Sigmoid colon (tissue), 4 donors: ENCODE measurements at regions not wholly inside any gene's neighbourhood (a gene's known extent, or its start where the extent isn't known, plus 50 kb on each side); places are given as distances from the start of the nearest gene placed in this dataset.

Experiments
- POLR2A ChIP-seq, 2 donors: fragments of 450-650 bp; IDR thresholded peaks; one replicate each; pipeline ENCODE4 v1.6.1; 2016; ENCODE audit warnings: antibody characterized with exemption in 2 of 2, mild to moderate bottlenecking in 2 of 2, moderate library complexity in 2 of 2
- POLR2AphosphoS5 ChIP-seq, 4 donors: sonication (generic); formaldehyde crosslinking; IDR thresholded peaks; one replicate each; pipeline ENCODE4 v1.6.1; 2017; ENCODE audit warnings: antibody characterized with exemption in 4 of 4
- TF ChIP-seq, protein P1 (sequence below), 4 experiments: fragments of 450-650 bp in 3 of 4; fragments of 200-600 bp in 1 of 4; IDR thresholded peaks; one replicate each; pipeline ENCODE4 v1.5.1; 2016 to 2019; ENCODE audit warnings: antibody characterized with exemption in 4 of 4, mild to moderate bottlenecking in 3 of 4, moderate library complexity in 2 of 4

DNA sequence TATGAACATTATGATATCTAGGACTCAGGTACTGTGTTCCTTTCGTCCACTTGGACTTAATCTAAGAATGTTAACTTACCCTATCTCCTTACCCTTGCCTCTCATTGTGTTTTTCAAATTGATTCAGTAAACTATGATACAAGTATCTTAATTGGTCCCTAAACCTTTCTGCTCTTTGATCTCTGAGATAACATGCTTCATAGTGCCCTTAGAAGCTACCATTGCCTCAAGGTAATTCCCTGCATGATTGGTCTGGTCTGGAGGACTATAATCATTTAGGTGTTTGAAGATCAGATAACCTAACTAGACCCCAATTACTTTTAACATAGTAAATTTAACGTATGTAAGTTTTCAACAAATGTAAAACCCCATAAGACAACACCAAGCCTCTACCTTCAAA lies 169.9 kb upstream of the NBEA start:
- TF ChIP-seq, protein P1, sequence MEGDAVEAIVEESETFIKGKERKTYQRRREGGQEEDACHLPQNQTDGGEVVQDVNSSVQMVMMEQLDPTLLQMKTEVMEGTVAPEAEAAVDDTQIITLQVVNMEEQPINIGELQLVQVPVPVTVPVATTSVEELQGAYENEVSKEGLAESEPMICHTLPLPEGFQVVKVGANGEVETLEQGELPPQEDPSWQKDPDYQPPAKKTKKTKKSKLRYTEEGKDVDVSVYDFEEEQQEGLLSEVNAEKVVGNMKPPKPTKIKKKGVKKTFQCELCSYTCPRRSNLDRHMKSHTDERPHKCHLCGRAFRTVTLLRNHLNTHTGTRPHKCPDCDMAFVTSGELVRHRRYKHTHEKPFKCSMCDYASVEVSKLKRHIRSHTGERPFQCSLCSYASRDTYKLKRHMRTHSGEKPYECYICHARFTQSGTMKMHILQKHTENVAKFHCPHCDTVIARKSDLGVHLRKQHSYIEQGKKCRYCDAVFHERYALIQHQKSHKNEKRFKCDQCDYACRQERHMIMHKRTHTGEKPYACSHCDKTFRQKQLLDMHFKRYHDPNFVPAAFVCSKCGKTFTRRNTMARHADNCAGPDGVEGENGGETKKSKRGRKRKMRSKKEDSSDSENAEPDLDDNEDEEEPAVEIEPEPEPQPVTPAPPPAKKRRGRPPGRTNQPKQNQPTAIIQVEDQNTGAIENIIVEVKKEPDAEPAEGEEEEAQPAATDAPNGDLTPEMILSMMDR (IDR thresholded peaks at IDR 0.05) = no peak
- TF ChIP-seq POLR2A (IDR thresholded peaks at IDR 0.05) (no peak), POLR2AphosphoS5 (IDR thresholded peaks at IDR 0.05) (no peak)
